Keratinocyte (primary cell): ENCODE measurements at regions not wholly inside any gene's neighbourhood (a gene's known extent, or its start where the extent isn't known, plus 50 kb on each side); places are given as distances from the start of the nearest gene placed in this dataset.

Experiments used
- CTCF ChIP-seq, 3 experiments: IDR thresholded peaks in 1 of 3; conservative IDR thresholded peaks in 1 of 3; optimal IDR thresholded peaks in 1 of 3; 2 replicates in 2 of 3; 3 replicates in 1 of 3; pipeline versions ENCODE3 to v1.5.1; 2011; ENCODE audit warnings: low read length in 3 of 3, mild to moderate bottlenecking in 3 of 3, moderate library complexity in 2 of 3, control low read depth in 1 of 3, inconsistent platforms in 1 of 3; ENCODE audit not compliant: insufficient read depth in 2 of 3; ENCODE audit errors: extremely low read depth in 1 of 3
- EZH2 ChIP-seq: IDR thresholded peaks from one replicate; pipeline ENCODE4 v1.6.1; 2012; ENCODE audit warnings: inconsistent platforms, mild to moderate bottlenecking, low read length, moderate library complexity

GRCh38 chr3:124592658-124593441 lies 137.4 kb upstream of the UMPS start:
- TF ChIP-seq CTCF (optimal IDR thresholded peaks at IDR 0.05 in 1 of 3, IDR thresholded peaks at IDR 0.05 in 1 of 3, conservative IDR thresholded peaks at IDR 0.05 in 1 of 3; ENCODE audit: extremely low read depth in 1 of 3, insufficient read depth in 2 of 3, low read length in 3 of 3) (no peak), EZH2 (no peak)
